Activated T-helper 17 cell treated with anti-CD3 and anti-CD28 coated beads, Interleukin-2, amount 50 U/mL, for 72 hours (primary cell): ENCODE measurements at regions not wholly inside any gene's neighbourhood (a gene's known extent, or its start where the extent isn't known, plus 50 kb on each side); places are given as distances from the start of the nearest gene placed in this dataset.
"Not testable (repeated sequence)": the region's sequence is repeated elsewhere in the genome, so short reads cannot be mapped to it uniquely, and the experiment has no call there.

ENCODE experiments used
- ATAC-seq: fragments of 150-1000 bp; cut with Tn5 transposase; replicated peaks from 2 replicates; pipeline ENCODE4 v1.10.0; 2021; ENCODE audit warnings: mild to moderate bottlenecking, moderate library complexity
- H3K27ac Mint-ChIP-seq: one replicate; pipeline ENCODE4 v1.8.0; 2022; ENCODE audit warnings: mixed read lengths
- H3K27me3 Mint-ChIP-seq: one replicate; pipeline ENCODE4 v1.8.0; 2022; ENCODE audit warnings: mixed read lengths
- H3K36me3 Mint-ChIP-seq: one replicate; pipeline ENCODE4 v1.8.0; 2022; ENCODE audit warnings: low read depth, mild to moderate bottlenecking, mixed read lengths
- H3K4me1 Mint-ChIP-seq: one replicate; pipeline ENCODE4 v1.8.0; 2022; ENCODE audit warnings: mixed read lengths
- H3K4me3 Mint-ChIP-seq: one replicate; pipeline ENCODE4 v1.8.0; 2022; ENCODE audit warnings: mild to moderate bottlenecking, mixed read lengths
- H3K9me3 Mint-ChIP-seq: one replicate; pipeline ENCODE4 v1.8.0; 2022; ENCODE audit warnings: mixed read lengths

GRCh38 chr3:59499954-59500353 lies 450.1 kb upstream of the CFAP20DC start:
- Mint-ChIP-seq H3K27ac (no peak overlapping the region), H3K36me3 (no peaks in the 10 kb centered on the region), H3K4me1 (peaks cover 5% of the 10 kb centered on the region), H3K4me3 (no peak overlapping the region), H3K9me3 (no peaks in the 10 kb centered on the region), H3K27me3 (no peaks in the 10 kb centered on the region)
- no peak for ATAC-seq

GRCh38 chr3:59499000-59499399 lies 449.2 kb upstream of the CFAP20DC start:
- Mint-ChIP-seq H3K27me3 (no peaks in the 10 kb centered on the region), H3K36me3 (no peaks in the 10 kb centered on the region), H3K4me3 (no peak overlapping the region), H3K27ac (no peak overlapping the region), H3K4me1 (peaks cover 5% of the 10 kb centered on the region), H3K9me3 (no peaks in the 10 kb centered on the region)
- ATAC-seq, result no peak

- ATAC-seq, result no peak
- Mint-ChIP-seq H3K9me3 (no peaks in the 10 kb centered on the region), H3K4me3 (no peak overlapping the region), H3K36me3 (no peaks in the 10 kb centered on the region), H3K4me1 (no peaks in the 10 kb centered on the region), H3K27me3 (no peaks in the 10 kb centered on the region), H3K27ac (no peak overlapping the region)
These were observed 446.4 kb upstream of the CFAP20DC start for GRCh38 chr3:59496250-59496649.

- H3K27me3 Mint-ChIP-seq, H3K4me1 Mint-ChIP-seq, H3K9me3 Mint-ChIP-seq, H3K4me3 Mint-ChIP-seq, H3K36me3 Mint-ChIP-seq, ATAC-seq, H3K27ac Mint-ChIP-seq: not testable (repeated sequence)
These were observed 445.1 kb upstream of the CFAP20DC start for GRCh38 chr3:59494969-59495368.

GRCh38 chr3:59486520-59486919 lies 436.7 kb upstream of the CFAP20DC start:
- ATAC-seq, result no peak
- H3K9me3 Mint-ChIP-seq, result peaks cover 4% of the 10 kb centered on the region

GRCh38 chr3:59483191-59483590 lies 433.4 kb upstream of the CFAP20DC start:
- Mint-ChIP-seq H3K27ac (no peak overlapping the region), H3K4me3 (no peak overlapping the region), H3K4me1 (peaks cover 11% of the 10 kb centered on the region), H3K9me3 (peaks cover 4% of the 10 kb centered on the region), H3K36me3 (no peaks in the 10 kb centered on the region), H3K27me3 (no peaks in the 10 kb centered on the region)
- peak; percentile 47 for ATAC-seq

More at GRCh38 chr3:59486520-59486919, 436.7 kb upstream of the CFAP20DC start:
- no peaks in the 10 kb centered on the region for H3K36me3 Mint-ChIP-seq
- no peak overlapping the region for H3K27ac Mint-ChIP-seq
- peaks cover 7% of the 10 kb centered on the region for H3K4me1 Mint-ChIP-seq
- no peak overlapping the region for H3K4me3 Mint-ChIP-seq
- no peaks in the 10 kb centered on the region for H3K27me3 Mint-ChIP-seq

- Mint-ChIP-seq H3K36me3 (no peaks in the 10 kb centered on the region), H3K9me3 (no peaks in the 10 kb centered on the region), H3K27me3 (no peaks in the 10 kb centered on the region), H3K27ac (no peak overlapping the region), H3K4me3 (no peak overlapping the region), H3K4me1 (peaks cover 6% of the 10 kb centered on the region)
- ATAC-seq, result no peak
These were observed 432.9 kb upstream of the CFAP20DC start for GRCh38 chr3:59482684-59483083.

GRCh38 chr3:59481776-59482400 lies 432.1 kb upstream of the CFAP20DC start:
- H3K9me3 Mint-ChIP-seq, result no peaks in the 10 kb centered on the region
- peaks cover 6% of the 10 kb centered on the region for H3K4me1 Mint-ChIP-seq
- H3K27ac Mint-ChIP-seq, result no peak overlapping the region
- H3K27me3 Mint-ChIP-seq, result no peaks in the 10 kb centered on the region
- no peak overlapping the region for H3K4me3 Mint-ChIP-seq
- no peaks in the 10 kb centered on the region for H3K36me3 Mint-ChIP-seq
- ATAC-seq, result no peak

- peak overlapping the region; percentile 20 for H3K27ac Mint-ChIP-seq
- H3K36me3 Mint-ChIP-seq, result no peaks in the 10 kb centered on the region
- H3K4me3 Mint-ChIP-seq, result peak overlapping the region; percentile 65
- no peaks in the 10 kb centered on the region for H3K27me3 Mint-ChIP-seq
- H3K4me1 Mint-ChIP-seq, result peaks cover 6% of the 10 kb centered on the region
- peak; percentile 82 for ATAC-seq
- no peaks in the 10 kb centered on the region for H3K9me3 Mint-ChIP-seq
These were observed 430.7 kb upstream of the CFAP20DC start for GRCh38 chr3:59480486-59480995.

- H3K27me3 Mint-ChIP-seq, result no peaks in the 10 kb centered on the region
- H3K4me1 Mint-ChIP-seq, result peaks cover 20% of the 10 kb centered on the region
- H3K27ac Mint-ChIP-seq, result no peak overlapping the region
- peaks cover 10% of the 10 kb centered on the region for H3K9me3 Mint-ChIP-seq
- no peak overlapping the region for H3K4me3 Mint-ChIP-seq
- no peak for ATAC-seq
- no peaks in the 10 kb centered on the region for H3K36me3 Mint-ChIP-seq
These were observed 423.8 kb upstream of the CFAP20DC start for GRCh38 chr3:59473636-59474035.

GRCh38 chr3:59472541-59472940 lies 422.7 kb upstream of the CFAP20DC start:
- Mint-ChIP-seq H3K27me3 (no peaks in the 10 kb centered on the region), H3K27ac (no peak overlapping the region), H3K4me1 (peaks cover 20% of the 10 kb centered on the region), H3K9me3 (peaks cover 10% of the 10 kb centered on the region), H3K36me3 (no peaks in the 10 kb centered on the region), H3K4me3 (no peak overlapping the region)
- ATAC-seq, result no peak

- Mint-ChIP-seq H3K27ac (peak overlapping the region; percentile 76), H3K27me3 (no peaks in the 10 kb centered on the region), H3K4me1 (peaks cover 20% of the 10 kb centered on the region), H3K9me3 (peaks cover 10% of the 10 kb centered on the region), H3K4me3 (peak overlapping the region; percentile 44), H3K36me3 (no peaks in the 10 kb centered on the region)
- peak; percentile 95 for ATAC-seq
These were observed 420.3 kb upstream of the CFAP20DC start for GRCh38 chr3:59469948-59470723.

- H3K4me1 Mint-ChIP-seq, result peaks cover 20% of the 10 kb centered on the region
- H3K27me3 Mint-ChIP-seq, result no peaks in the 10 kb centered on the region
- no peak for ATAC-seq
- no peaks in the 10 kb centered on the region for H3K36me3 Mint-ChIP-seq
- H3K4me3 Mint-ChIP-seq, result no peak overlapping the region
- H3K27ac Mint-ChIP-seq, result no peak overlapping the region
- H3K9me3 Mint-ChIP-seq, result peaks cover 10% of the 10 kb centered on the region
These were observed 417.7 kb upstream of the CFAP20DC start for GRCh38 chr3:59467476-59467875.

- Mint-ChIP-seq H3K36me3 (no peaks in the 10 kb centered on the region), H3K27me3 (no peaks in the 10 kb centered on the region), H3K27ac (no peak overlapping the region), H3K4me1 (peaks cover 3% of the 10 kb centered on the region), H3K9me3 (peaks cover 2% of the 10 kb centered on the region), H3K4me3 (no peak overlapping the region)
- ATAC-seq, result no peak
These were observed 414.4 kb upstream of the CFAP20DC start for GRCh38 chr3:59464187-59464586.

- no peaks in the 10 kb centered on the region for H3K36me3 Mint-ChIP-seq
- no peaks in the 10 kb centered on the region for H3K4me1 Mint-ChIP-seq
- no peaks in the 10 kb centered on the region for H3K27me3 Mint-ChIP-seq
- no peak for ATAC-seq
- H3K4me3 Mint-ChIP-seq, result no peak overlapping the region
- H3K9me3 Mint-ChIP-seq, result no peaks in the 10 kb centered on the region
- no peak overlapping the region for H3K27ac Mint-ChIP-seq
These were observed 413.4 kb upstream of the CFAP20DC start for GRCh38 chr3:59463253-59463652.
